ENCODE measurements at regions not wholly inside any gene's neighbourhood (a gene's known extent, or its start where the extent isn't known, plus 50 kb on each side); places are given as distances from the start of the nearest gene placed in this dataset.

DNA sequence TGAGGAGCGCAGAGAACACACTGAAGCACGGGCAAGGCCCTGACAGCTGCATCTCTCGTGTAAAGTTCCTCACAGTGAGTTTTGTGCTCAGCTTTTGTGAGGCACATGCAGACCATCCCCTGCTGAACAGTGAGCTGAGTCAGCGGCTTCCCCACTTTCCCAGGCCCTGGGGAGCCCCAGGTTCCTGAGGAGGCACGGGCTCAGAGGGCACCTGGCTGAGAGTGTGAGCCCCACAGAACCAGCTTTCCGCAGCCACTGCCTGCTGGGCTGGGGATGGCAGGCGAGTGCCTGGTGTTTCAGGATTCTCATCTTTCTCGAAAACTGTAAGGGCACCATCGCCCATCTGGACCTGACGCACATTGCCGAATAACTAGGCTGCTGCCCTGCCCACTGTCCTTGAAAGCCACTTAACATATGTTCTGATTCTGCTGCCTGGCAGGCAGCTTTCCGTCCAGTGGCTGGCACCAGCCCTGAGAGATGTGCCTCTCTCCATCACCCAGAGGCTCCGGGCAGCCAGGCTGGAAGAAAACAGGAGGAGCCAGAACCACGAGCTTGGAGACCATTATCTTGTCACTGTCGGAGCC is 266.7 kb upstream of the FOXF1 start:
- TF ChIP-seq RAD21 (conservative IDR thresholded peaks at IDR 0.05 in 1 of 2, IDR thresholded peaks at IDR 0.05 in 1 of 2) (no peak), HMGXB4 (CRISPR knock-in tag; IDR thresholded peaks at IDR 0.05; ENCODE audit: borderline replicate concordance) (no peak), RFX5 (IDR thresholded peaks at IDR 0.05) (no peak), SMC3 (IDR thresholded peaks at IDR 0.05) (no peak), MYC (IDR thresholded peaks at IDR 0.05; ENCODE audit: borderline replicate concordance, low read length) (no peak), BHLHE40 (IDR thresholded peaks at IDR 0.05; ENCODE audit: low read depth, low read length) (no peak), RCOR1 (IDR thresholded peaks at IDR 0.05; ENCODE audit: low read depth, low read length) (no peak), E2F6 (IDR thresholded peaks at IDR 0.05; ENCODE audit: borderline replicate concordance, low read depth) (no peak), HOXB13 (CRISPR knock-in tag; IDR thresholded peaks at IDR 0.05; ENCODE audit: low read depth) (no peak), EHF (CRISPR knock-in tag; IDR thresholded peaks at IDR 0.05) (no peak), HES2 (IDR thresholded peaks at IDR 0.05) (no peak), ESRRA (IDR thresholded peaks at IDR 0.05; ENCODE audit: borderline replicate concordance, low read length) (no peak)
- TF ChIP-seq, protein P1, sequence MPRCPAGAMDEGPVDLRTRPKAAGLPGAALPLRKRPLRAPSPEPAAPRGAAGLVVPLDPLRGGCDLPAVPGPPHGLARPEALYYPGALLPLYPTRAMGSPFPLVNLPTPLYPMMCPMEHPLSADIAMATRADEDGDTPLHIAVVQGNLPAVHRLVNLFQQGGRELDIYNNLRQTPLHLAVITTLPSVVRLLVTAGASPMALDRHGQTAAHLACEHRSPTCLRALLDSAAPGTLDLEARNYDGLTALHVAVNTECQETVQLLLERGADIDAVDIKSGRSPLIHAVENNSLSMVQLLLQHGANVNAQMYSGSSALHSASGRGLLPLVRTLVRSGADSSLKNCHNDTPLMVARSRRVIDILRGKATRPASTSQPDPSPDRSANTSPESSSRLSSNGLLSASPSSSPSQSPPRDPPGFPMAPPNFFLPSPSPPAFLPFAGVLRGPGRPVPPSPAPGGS (IDR thresholded peaks at IDR 0.05): no peak
- TF ChIP-seq, protein P2, sequence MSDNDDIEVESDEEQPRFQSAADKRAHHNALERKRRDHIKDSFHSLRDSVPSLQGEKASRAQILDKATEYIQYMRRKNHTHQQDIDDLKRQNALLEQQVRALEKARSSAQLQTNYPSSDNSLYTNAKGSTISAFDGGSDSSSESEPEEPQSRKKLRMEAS (IDR thresholded peaks at IDR 0.05): no peak
- TF ChIP-seq, protein P3, sequence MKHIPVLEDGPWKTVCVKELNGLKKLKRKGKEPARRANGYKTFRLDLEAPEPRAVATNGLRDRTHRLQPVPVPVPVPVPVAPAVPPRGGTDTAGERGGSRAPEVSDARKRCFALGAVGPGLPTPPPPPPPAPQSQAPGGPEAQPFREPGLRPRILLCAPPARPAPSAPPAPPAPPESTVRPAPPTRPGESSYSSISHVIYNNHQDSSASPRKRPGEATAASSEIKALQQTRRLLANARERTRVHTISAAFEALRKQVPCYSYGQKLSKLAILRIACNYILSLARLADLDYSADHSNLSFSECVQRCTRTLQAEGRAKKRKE (CRISPR knock-in tag; IDR thresholded peaks at IDR 0.05; ENCODE audit: low read depth): no peak
- WGBS (ENCODE audit: missing lambda C conversion rate): 4% methylated on average over 10 of the region's 15 CpGs
- no peak overlapping the region for H3K4me3 ChIP-seq
- ATAC-seq (no peak), DNase-seq (ENCODE audit: low read depth in 1 of 2, low spot score in 1 of 2) (no peak), FAIRE-seq (no peak)
- H3K4me1 ChIP-seq: no peaks in the 10 kb centered on the region
- ChIA-PET POLR2A (no interaction called here), CTCF (interaction anchor here (1.0 to 1.7 kb wide), 4 partner anchors 10 to 274 kb away, joined by 3 to 7 read pairs (median 4); no protein-coding TSS in a partner anchor)
- H3K9me3 ChIP-seq: 0 out of 3 replicates have a peak, but pooled peaks cover 3% of the 10 kb centered on the region
- no peak overlapping the region for H3K4me2 ChIP-seq
- no peak overlapping the region for H3K27ac ChIP-seq

DNA sequence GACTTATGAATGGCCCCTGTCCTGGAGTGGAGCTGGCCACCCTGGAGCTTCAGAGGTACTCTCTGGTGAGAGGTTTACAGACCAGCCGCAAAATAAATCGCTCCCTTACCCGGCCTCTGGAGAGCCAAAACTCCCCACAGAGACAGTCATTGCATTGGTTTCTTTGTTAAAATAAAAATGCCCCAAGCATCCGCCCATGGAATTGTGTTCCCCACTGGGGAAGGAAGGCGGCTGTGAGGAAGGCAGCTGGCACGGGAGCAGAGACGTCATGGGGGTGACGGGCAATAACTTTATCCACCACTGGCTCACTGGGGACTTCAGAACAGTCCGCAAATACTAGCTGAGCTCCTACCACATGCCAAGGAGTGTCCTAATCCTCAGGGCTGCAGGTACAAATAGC is 266.2 kb upstream of the FOXF1 start:
- DNase-seq (ENCODE audit: low read depth in 1 of 2, low spot score in 1 of 2) (no peak), FAIRE-seq (no peak), ATAC-seq (no peak)
- 0 out of 3 replicates have a peak, but pooled peaks cover 3% of the 10 kb centered on the region for H3K9me3 ChIP-seq
- 36% methylated on average over 9 of the region's 9 CpGs for WGBS (ENCODE audit: missing lambda C conversion rate)
- no peaks in the 10 kb centered on the region for H3K4me1 ChIP-seq
- CTCF ChIA-PET: interaction anchor here (1.0 to 1.7 kb wide), 2 partner anchors 97 to 171 kb away, joined by 3 to 7 read pairs; no protein-coding TSS in a partner anchor
- TF ChIP-seq USF2 (IDR thresholded peaks at IDR 0.05): no peak
- no peak for TF ChIP-seq HOXB5 (CRISPR knock-in tag; IDR thresholded peaks at IDR 0.05)
- TF ChIP-seq RCOR1 (IDR thresholded peaks at IDR 0.05; ENCODE audit: low read depth, low read length): no peak
- H3K4me3 ChIP-seq: no peak overlapping the region
- no peak overlapping the region for H3K4me2 ChIP-seq
- no peak overlapping the region for H3K27ac ChIP-seq
- POLR2A ChIA-PET: no interaction called here

All from A549 (cell line).